GM18520 (cell line): ENCODE measurements at regions not wholly inside any gene's neighbourhood (a gene's known extent, or its start where the extent isn't known, plus 50 kb on each side); places are given as distances from the start of the nearest gene placed in this dataset.
"Not testable (repeated sequence)": the region's sequence is repeated elsewhere in the genome, so short reads cannot be mapped to it uniquely, and the experiment has no call there.

Source experiments
- ATAC-seq: cut with Tn5 transposase; IDR thresholded peaks from one replicate; pipeline ENCODE4 v1.9.1; 2021; ENCODE audit not compliant: unreplicated experiment

DNA sequence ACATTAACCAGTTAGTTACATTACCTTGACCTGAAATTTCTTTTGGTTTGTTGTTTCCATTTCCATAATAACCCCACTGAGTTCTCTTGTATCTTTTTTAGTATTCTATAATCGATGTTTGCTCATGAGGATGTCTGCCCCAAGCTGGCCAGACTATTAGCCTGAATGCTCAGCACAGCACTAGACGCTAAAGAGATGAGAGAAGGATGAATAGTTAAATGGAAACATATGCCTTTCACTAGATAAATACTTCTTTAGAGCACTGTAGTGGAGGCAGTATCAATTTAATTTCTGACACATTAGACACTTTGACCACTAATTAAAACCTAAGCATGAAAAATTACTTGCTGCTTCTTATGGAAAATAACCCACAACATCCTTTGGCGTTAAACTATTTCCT, 654.9 kb upstream of the KCNMB2 start:
- no peak for ATAC-seq

DNA sequence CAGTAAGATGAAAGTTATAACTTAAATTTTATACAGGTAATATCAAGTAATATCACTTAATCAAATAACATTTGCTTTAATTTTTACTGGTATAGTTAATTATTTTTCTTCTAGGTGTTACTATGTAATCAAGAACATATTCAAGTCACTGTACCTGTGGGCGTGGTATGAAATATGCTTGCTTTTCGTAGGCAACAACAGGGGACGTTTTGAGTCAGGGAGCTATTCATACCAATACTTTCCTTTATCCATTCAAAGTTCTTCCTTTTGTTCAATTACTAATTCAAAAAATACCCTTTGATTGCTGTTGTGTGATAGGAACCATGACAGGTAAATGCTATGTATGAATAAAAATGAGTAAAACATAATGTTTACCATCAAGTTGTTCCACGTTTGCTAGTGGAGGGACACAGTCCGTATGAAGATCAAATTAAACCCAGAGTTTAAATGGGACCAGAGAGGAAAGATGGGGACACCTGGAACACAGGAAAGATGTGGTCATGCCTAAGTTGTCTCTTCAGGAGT, 654.0 kb upstream of the KCNMB2 start:
- ATAC-seq, result no peak

- no peak for ATAC-seq
Measured at GRCh38 chr3:177883091-177883490, 653.1 kb upstream of the KCNMB2 start.

GRCh38 chr3:177883957-177884356, 652.3 kb upstream of the KCNMB2 start:
- ATAC-seq, result no peak

- no peak for ATAC-seq
Measured at GRCh38 chr3:177885063-177885462, 651.2 kb upstream of the KCNMB2 start.

DNA sequence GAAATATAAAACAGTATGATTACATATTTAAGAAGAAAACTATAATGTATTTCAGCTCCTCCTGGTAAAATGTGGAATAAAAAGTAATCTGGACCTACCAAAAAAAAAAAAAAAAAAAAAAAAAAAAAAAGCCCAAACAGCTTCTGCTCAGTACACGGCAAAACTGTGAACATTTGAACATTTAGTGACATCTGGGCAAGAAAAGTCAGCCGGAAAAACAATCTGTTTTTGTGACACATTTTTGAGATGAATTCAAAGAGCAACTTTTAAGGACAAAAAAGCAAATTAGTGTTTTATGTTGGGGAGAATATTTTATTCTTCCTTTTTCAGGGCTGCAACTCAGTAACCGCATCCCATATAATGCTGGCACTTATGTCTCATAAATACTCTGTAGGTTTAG, 649.7 kb upstream of the KCNMB2 start:
- no peak for ATAC-seq

- no peak for ATAC-seq
Measured at GRCh38 chr3:177887475-177887874, 648.8 kb upstream of the KCNMB2 start.

DNA sequence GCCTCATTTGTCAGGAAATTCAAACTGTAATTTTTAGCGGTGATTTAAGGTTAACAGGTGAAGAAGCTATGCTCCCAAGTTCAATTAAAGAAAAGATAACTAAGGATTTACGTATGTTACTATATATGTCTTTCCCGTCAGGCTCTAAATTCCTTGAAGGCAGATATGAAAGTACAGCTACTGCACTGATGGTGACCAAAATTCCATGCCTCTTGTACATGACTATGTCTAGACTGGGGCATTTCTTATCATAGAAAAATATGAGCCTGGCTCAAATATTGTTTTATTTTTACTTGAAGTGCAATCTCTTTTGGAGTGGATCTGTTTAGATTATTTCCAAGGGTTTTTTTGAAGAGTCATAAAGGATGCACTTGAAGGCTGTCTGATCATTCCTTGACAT, 647.1 kb upstream of the KCNMB2 start:
- ATAC-seq, result no peak

DNA sequence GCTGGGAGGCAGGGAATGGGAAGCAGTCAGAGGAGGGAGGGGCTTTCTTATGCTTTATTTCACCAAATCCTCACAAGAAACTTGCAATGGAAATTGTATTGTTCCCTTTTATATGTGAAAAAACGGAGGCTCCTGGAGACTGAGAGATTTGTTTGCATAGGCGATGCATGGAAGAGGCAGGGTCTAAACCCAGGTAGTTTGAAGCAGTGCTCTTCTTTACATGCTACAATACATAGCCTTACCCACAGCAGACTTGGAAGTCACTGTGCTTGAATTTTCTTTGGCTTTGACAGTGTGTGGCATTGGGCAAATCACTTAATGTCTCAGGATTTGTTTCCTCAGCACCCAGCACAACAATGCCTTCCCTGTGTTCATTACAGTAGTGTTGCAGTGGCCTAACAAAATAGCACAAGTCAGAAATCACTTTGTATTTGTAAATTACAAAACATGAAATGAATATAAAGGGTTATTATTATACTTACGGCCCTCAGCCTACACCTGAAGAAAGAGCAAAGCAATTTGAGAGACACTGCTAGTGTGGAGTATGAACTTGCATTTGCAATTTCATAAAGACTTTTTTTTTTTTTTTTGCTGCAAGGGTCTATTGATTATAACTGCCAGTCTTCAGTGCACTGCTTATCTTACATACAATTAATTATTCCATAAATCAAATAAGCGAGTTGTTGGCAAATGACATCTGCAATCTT, 646.4 kb upstream of the KCNMB2 start:
- ATAC-seq, result no peak

DNA sequence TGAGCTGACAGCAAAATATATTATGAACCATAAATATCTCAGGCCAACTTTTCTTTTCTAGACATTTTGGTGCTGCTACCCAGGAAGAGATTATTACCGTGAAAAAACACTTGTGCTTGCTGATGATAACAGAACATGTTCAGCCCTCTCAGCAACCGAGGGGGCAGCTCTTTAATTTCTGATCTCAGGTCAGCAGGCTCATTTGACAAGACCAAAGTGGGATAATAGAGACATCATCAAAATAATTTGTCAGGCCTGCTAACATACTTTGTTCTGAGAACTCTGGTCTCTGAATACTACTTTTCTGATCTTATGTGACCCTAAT, 645.9 kb upstream of the KCNMB2 start:
- no peak for ATAC-seq

GRCh38 chr3:177891569-177891968, 644.7 kb upstream of the KCNMB2 start:
- ATAC-seq, result not testable (repeated sequence)

DNA sequence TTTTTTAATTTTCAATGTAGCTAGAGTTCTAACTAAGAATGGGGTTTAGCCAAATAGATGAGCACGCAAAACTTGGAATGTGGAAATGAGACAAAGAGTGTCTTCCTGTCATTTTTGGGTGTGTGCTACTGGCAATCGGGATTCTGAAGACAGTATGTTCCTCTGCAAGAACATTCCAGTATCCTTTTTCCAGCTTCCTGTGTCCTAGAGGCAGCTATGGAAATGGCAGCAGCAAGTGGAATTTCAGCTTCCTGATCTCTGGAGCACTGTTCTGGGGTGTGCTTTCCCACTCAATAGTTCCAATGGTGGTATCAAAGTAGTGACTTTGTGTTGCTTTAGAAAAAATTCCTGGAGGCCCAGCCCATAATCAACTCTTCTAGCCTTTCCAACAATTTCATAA, 642.9 kb upstream of the KCNMB2 start:
- no peak for ATAC-seq

DNA sequence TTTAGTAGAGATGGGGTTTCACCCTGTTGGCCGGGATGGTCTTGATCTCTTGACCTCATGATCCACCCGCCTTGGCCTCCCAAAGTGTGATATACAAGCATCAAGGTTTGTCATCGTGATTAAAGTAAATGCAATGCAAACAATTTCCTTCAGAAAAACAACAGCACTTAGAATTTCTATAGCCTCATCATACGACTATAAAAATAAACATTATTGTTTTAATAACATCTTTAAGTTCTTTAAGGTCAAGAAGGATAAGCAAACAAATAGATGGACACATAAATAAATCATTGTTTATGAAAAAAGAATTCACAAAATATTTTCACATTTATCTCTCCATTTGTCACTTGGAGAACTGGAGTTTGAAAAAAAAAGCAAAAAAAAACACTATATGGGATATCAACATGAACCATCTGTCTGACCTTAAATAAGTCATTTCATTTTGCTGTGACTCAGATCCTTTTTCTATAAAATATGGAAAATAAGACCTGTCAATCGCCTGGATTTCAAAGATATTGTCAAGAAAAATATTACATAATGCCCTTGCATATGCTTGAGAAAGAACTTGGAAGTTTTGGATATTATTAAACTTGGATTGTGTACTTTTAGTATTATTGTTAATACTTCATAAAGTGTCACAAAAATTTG, 642.0 kb upstream of the KCNMB2 start:
- ATAC-seq, result no peak

- ATAC-seq, result no peak
Measured at GRCh38 chr3:177898185-177898584, 638.1 kb upstream of the KCNMB2 start.

DNA sequence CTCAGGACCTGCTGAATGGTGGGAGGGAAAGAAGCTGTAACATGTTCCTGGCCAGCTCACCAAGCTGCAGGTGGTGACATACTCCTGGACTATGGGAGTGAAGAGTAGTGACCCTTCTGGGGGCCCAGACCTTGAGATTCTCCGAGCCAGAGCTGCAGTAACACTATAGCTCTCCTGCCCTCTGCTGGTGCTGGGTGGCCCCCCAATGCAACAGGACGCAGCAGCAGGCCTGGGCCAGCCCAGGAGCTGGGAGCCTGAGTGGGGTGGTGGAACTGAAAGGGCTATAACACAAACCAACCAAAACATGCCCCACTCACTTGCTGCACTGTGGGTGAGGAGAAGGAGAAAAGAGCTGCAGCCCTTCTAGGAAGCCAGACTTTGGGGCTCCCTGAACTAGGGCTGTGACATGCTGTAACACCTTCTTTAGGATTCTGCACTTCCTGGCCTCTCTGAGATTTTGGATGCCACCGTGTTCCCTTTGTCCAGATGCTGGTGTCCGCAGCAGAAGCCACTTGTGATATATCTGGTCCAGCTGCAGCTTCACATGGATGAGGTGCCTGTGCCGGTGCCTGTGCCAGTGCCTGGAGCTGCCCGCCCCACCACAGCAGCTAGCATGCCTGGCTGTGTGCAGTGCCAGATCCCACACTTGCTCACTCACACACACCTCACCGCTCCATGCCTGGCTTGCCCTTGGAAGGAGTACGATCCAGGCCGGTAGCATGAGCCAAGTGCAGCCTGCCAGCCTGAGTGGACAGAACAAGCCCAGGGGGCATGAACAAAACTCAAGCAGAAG, 636.8 kb upstream of the KCNMB2 start:
- ATAC-seq, result no peak

DNA sequence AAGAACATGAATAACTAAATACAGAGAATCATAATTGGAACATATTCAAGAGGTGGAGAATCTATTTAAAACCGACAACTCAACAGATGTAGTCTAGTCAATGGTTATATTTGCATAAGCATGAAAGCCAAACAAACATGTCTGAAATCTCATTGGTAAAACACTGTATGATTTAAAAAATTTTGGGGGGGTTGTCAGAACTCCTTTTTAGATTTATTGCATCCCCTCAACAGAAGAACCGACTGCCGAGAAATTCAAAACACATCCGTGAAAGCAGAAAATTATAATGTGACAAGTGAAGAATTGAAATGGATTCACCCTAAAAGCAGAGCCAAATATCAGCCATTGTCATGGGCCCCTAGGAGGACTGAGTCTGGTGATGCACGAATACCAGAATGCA, 633.4 kb upstream of the KCNMB2 start:
- no peak for ATAC-seq

DNA sequence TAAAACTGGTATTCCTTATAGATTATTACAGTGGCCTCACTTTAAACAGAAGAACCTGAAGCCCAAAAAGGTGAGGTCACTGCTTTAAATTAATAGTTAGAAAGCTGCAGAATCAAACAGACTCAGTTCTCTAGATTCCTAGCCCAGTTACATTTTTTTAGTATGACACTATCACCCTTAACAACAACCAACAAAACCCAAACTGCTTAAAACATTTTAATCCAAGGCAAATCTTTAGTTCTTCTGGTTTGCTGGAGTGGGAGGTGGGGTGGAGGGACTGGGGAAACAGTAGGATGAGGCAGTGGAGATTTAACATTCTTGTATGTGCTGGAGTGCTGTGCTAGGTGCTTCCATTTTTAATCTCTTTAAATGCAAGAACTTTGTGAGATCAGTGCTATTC, 631.6 kb upstream of the KCNMB2 start:
- ATAC-seq, result no peak

DNA sequence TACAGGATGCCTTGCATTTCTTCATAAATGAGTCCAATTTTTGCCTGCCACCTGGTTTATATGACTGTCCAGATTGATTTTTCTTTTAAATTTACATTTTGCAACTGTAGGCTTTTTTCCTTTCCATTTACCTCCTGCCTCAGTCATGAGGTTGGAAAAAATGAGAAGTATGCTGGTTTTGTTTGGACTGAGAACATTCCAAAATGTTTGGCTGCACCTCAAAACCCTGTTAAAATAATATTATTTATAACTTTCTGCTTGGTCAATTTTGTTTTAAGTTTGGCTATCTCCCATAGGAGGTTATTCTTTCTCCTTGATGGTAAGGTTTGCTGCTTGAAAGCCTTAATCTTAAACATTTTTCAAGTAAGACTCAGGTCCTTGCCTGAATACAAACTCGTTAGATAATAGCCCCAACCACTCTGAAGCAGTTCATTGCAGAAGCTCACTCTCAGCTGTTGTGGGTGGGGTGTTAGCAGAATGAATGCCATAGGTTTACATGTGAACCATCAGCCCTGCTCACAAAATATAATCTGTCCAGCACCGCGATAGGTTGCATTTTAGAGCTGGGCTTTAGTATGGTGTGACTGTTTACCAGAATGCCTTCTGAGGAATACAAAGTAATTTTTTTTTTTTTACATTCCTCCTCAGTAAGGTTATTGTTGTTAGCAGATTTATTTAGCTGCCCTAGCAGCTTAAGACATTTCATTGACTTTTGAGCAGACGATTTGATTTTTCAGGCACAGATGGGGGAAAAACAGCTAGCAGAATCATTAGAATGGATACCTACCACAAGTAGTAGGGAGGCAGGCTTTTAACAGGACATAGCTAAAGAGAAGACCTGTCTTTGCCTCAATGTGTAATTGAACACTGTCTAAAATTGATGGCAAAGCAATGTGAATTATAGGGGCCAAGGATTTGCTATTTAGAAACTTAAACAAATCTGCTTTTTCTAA, 630.8 kb upstream of the KCNMB2 start:
- no peak for ATAC-seq

DNA sequence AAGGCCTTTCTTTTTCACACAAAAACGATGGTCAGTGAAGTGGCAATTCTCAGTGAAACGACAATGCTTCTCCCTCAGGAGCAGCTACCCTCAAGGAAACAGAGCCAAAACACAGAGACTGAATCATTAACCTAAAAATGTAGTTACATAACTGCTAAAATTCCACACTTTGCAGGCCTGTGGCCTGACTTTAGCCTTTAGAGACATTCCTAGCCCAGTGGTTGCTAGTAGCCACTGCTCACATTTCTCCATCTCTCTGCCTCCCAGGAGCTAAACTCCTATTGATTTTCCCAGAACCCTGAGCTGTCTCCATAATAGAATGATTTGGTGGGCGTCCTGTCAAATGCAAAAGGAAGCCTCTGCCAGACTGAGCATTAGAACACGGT, 630.1 kb upstream of the KCNMB2 start:
- ATAC-seq, result no peak

DNA sequence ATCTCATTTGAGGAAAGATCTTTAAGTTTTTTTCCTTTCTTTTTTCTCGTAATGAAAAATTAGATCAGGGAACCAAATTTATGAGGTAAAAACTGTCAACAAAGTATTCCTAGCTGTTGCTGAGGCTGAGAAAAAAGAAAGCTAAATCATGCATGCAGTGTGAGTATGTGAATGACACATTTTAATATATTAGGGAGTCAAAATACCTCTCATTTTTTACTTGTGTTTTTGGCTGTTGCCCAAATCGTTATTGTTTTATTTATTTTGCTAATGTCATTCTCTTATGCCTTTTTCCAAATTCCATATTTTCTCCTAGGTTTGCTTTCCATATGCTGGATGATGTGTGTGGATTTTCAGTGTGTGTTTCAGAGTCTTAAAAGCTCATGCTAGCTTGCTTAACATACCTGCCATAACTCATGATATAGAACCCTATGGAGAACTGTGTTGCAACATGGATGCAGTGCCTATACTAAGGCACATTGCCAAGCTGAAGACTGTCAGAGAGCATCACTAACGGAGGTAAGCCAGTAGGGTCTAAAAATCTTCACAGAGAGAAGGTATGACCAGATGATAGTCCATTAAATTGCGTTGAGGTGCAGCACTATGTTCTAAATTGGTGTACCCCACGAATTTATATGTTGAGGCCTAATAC, 629.5 kb upstream of the KCNMB2 start:
- no peak for ATAC-seq
